ENCODE measurements at regions not wholly inside any gene's neighbourhood (a gene's known extent, or its start where the extent isn't known, plus 50 kb on each side); places are given as distances from the start of the nearest gene placed in this dataset.

DNA sequence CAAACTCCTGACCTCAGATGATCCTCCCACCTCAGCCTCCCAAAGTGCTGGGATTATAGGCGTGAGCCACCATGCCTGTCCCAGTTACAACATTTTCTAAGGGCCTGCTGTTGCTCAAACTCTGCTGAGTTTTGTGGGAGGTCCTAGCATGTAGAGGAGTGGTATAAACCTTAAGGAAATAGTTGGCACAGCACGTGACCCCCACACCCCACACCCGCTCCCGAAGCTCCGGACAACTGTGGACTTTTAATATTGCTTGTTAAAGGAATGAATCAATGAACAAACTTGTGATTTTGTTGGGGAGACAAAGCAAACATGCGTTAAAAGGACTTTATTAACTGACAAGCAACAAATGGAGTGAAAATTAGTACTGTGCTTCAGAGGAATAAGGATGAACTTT lies 137.8 kb upstream of the GATA6 start:
- intact Hi-C loops (cut with DNase I): no loop called here
- DNase-seq (ENCODE audit: low spot score): no peak

DNA sequence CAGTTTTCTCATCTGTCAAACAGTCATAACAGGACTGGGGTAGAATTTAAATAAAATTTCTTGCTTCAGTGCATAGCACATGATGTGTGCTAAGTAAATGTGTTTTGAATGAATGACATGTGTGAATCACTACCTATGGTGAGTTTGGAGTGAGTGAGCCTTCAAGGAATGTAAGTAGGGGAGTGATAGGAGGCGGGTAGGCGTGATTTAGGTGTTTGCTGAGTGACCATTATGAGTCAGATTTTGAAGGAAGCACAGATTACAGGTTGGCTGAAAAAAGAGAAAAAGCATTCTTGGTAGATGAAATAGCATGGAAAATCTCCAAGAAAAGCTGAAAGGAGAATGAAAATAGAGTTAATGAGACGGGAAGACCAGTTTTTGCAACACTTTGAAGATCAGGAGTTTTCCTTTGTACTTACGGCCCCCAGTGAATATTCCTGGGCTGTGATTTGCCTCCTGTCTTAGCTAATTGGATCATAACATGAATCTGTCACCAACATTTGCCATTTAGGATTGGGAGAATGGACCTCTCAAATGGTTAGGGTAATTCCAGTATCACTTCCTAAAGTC lies 136.9 kb upstream of the GATA6 start:
- intact Hi-C loops (cut with DNase I): no loop called here
- DNase-seq (ENCODE audit: low spot score): no peak

DNA sequence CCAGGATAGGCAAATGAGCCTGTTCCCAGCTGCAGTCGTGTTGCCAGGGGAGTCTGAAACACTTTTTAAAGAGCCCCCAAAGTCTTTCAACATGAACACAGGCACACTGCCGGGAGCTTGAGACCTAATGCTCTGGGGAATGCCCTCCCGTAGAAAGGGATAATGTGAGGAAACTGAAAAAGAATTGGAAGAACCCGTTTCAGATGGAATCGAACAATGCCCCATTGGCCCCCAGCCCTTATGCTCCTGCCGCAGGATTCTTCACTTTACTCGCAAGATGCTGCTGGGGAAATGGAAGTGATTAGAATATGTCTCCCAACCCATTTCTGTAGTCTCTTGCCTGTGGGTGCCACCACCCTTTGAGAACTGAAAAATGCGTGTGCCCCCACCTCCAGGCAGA lies 136.3 kb upstream of the GATA6 start:
- no peak for DNase-seq (ENCODE audit: low spot score)

DNA sequence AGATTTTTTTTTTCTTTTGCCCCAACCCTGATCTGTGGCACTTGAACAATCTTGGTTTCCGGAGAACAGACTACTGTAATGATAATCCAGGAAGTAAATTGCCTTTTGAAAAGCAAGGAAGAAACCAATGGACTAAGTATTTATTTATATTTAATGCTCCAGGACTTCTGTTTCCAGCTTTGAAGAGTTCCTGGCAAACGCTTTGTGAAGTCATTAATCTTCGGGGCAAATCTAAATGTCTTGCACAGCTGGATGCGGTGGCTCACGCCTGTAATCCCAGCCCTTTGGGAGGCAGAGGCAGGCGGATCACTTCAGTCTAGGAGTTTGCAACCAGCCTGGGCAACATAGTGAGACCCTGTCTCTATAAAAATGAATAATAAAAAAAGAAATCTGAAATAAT lies 135.1 kb upstream of the GATA6 start:
- intact Hi-C loops (cut with DNase I): no loop called here
- no peak for DNase-seq (ENCODE audit: low spot score)

More for the DNA sequence above, 136.3 kb upstream of the GATA6 start:
- intact Hi-C loops (cut with DNase I): no loop called here

DNA sequence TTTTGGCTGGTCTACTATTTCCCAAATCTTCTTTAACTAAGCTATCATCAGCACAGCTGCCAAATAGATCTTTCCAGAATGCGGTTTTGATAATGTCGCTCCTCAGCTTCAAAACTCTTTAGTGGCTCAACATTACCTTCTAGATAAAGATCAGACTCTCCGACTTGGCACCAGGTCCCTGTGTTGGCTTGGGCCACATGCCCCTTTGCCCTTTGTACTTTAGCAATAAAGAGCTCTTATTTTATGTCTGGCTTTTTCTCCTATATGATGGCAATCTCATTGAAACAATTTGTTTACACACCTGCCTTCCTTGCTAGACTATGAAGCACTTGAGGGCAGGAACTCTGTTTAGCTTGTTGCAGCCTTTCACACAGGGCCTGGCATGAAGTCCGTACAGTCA lies 128.9 kb upstream of the GATA6 start:
- DNase-seq (ENCODE audit: low spot score): no peak
- intact Hi-C loops (cut with DNase I): no loop called here

DNA sequence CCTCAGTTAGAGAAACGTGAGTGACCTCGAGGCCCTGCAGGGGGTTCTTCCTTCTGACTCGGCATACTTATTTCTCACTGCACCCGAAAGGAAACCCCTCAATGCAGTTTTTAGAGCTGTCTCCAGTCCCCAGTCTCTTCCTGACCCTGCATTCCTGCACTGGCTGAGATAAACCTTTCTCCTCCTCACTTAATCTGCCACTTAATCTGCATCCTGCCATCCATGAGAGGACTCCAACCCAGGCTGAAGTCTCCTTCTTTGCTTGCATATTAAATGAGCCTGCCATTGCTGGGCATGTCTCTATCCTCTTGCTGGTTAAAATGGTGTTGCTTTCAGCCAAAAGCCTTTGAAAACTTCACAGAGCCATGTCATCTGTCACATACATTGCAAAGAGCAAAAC lies 125.6 kb upstream of the GATA6 start:
- no peak for DNase-seq (ENCODE audit: low spot score)
- intact Hi-C loops (cut with DNase I): no loop called here

DNA sequence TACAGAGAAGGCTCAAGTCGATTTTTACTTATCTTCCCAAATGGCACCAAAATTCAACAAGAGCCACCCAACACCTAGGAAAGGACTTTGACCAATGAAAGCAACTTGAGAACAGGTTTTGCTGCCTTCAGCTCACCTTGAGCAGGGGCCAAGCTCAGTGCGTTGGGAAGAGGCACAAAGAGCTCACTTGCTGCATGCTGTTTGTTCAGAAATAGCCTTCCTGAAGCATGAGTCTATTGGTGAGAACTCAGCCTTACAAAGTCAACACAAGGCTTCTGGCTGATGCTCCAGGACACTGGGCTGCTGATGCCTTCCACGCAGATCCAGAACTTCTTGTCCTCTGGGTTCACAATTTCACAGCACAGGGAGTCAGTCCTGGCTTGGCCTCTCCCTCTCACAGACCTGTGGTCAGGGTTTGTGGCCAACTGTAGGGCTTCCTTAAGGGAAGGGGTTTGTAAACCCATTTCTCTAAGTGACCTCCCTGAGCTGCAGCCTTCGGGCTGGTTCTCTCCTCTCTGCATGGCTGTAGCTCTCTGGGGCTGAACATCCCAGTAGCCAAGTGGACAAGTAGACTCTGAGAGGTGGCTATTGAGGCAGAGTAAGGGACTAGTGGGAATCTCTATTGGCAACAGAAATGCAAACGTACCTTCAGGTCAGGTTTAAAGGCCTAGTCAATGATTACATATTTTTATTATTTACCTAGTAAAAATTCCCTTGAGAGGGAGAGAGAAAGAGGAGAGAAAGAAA lies 124.7 kb upstream of the GATA6 start:
- DNase-seq (ENCODE audit: low spot score): no peak
- intact Hi-C loops (cut with DNase I): no loop called here

DNA sequence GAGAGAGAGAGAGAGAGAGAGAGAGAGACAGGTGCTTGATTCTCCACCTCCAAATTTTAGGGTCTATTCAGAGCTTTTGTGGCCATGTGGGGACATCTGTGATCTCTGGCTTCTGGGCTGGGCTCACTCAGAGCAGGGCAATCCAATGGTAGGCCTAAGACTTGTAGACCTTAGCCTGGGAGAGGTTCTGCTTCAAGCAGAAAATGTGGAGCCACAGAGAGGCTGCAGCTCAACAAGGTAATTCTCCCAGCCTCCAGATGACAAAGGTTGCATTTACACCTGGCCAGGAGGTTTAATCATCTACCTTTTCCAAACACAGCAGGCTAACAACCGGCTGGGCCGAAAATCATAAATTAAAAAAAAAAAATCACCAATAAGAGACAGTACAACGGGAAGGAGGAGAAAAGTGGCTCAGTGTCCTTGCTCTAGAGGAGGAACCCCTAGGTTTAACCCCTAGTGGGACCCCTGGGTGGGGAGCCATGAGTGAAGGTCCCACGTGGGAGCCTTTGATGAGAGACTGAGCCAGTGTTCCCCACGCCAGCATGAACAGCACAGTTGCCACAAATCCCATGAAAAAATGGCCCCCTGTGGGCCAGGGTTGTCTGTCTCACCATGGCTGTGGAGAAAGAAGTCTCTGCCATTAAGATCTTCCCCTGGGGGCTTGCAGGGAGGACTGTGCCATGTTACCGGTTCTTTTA lies 124.0 kb upstream of the GATA6 start:
- intact Hi-C loops (cut with DNase I): no loop called here
- no peak for DNase-seq (ENCODE audit: low spot score)

DNA sequence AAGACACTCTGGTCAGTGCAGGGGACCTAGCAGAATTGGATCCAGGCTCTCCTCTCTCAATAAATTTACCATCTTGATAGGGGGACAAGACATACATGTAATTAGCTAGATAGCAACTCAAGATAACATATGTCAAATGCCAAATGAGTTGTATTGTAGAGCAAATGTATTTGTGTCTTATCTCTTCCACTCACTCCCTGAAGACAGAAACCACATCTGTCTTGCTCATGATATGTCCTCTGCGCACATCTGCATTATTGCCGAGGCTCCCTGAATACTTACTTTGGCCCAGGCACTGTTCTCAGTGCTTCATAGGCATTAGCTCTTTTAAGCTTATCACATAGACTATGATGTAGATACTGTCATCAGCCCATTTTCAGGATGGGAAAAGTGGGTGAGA lies 122.9 kb upstream of the GATA6 start:
- intact Hi-C loops (cut with DNase I): no loop called here
- no peak for DNase-seq (ENCODE audit: low spot score)

DNA sequence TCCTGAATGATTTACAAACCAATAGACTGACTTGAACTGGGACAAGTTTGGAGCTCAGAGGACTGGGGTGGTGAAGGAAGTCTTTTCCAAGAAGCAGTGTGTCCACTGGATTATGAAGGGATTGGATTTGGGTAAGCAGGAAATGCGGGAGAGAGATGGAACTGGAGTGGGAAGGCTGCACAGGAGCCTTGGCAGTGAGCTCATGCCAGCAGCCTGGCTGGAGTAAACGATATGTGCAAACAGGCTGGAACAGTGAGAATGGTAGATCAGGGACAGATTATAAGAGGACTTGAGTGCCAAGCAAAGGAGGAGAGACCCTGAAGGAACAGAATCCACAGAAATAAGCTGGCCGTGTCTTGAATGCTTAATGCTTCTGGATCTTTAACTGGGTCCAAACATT lies 121.9 kb upstream of the GATA6 start:
- intact Hi-C loops (cut with DNase I): no loop called here
- no peak for DNase-seq (ENCODE audit: low spot score)

DNA sequence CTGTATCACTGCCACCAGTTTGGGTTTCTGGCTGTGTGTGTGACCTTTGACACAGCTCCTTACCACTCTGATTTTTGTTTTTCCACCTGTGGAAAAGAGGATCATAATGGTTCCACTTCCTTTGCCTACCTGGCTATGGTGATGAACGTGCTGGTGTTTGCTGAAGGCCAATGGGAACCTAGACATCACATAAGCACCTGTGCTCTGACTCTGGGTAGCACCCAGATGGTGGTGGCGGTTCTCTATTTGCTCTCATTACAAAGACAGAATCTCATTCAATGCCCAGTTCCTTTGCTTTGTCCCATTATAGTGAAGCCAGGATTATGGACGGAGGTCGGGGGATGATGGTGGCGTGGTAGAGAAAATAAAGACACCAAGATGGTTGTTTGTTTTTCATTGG lies 121.2 kb upstream of the GATA6 start:
- intact Hi-C loops (cut with DNase I): no loop called here
- no peak for DNase-seq (ENCODE audit: low spot score)

DNA sequence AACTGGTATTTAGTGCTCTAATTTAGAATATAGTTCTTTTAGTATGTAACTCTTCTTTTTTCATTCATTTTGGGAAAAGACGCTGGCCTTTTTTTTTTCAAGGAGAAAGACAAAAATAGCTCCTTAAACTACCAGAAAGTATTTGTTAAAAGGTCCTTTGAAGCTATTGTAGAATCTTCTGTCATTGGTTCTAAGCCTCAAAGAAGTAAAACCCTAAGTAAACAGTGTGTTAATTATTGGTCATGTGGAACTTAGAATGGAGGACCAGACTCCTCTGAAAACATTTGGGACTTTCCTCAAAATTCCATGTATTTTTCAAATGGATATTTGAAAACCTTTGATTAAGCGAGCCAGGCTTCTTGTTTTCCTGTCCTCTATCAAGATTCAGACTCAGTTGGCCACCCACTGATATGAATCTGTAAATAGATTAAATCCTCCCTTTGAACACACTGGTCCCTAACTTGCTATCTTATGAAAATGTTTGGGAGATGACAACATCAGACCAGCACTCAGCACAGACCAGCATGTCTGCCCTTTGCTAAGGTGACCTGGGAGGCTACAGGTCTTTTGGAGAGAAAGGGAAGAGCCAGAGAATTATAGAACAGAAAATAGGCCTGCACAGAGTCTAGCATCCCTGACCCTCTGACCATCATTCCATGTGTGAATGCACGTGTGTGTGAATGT lies 120.3 kb upstream of the GATA6 start:
- intact Hi-C loops (cut with DNase I): no loop called here

DNA sequence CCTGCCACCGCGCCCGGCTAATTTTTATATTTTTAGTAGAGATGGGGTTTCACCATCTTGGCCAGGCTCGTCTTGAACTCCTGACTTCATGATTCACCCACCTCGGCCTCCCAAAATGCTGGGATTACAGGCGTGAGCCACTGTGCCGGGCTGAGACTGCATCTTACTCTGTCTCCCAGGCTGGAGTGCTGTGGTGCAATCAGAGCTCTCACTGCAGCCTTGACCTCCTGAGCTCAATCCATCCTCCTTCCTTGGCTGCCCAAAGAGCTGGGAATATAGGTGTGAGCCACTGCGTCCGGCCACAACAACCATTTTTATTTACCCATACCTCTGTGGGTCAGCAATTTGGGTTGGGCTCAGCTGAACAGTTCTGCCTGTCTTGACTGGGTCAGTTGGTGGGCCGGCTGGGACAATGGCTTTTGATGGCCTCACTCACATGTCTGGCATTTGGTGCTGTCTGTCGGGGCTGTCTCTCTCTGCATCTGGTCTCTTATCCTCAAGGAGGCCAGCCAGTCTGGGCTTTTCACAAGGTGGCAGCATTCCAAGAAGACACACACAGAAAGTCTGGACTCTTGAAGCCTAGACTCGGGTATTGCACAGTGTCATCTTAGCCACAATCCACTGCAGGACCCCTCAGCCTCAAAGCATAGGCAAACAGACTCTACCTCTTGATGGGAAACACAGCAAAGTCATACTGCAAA lies 116.8 kb upstream of the GATA6 start:
- no peak for DNase-seq (ENCODE audit: low spot score)
- intact Hi-C loops (cut with DNase I): no loop called here

More for the DNA sequence above, 120.3 kb upstream of the GATA6 start:
- DNase-seq (ENCODE audit: low spot score): no peak

DNA sequence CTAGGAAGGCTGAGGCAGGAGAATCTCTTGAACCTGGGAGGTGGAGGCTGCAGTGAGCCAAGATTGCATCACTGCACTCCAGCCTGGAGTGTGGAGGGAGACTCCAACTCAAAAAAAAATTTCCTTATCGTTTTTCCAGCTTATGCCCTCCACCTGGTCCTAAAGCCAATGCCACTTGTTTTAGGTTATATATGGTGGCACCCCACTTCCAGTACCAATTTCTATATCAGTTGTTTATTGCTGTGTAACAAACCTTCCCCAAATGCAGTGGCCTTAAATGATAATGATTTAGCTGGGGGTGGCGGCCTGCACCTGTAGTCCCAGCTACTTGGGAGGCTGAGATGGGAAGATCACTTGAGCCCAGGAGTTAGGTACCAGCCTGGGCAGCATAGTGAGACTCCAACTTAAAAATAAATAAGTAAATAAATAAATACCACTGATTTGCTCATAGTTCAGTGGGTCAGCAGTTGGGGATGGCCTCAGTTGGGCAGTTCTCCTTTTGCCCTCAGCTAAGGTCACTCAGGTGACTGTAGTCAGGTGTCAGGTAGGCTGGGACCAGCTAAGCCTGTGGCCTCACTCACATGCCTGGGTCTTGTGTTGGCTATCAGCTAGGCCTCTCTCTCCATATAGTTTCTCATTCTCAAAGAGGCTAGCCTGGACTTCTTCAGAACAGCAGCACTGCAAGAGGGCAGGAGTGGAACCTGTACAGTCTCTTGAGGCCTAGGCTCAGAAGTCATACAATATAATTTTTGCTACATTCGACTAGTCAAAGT lies 113.7 kb upstream of the GATA6 start:
- intact Hi-C loops (cut with DNase I): no loop called here
- no peak for DNase-seq (ENCODE audit: low spot score)

DNA sequence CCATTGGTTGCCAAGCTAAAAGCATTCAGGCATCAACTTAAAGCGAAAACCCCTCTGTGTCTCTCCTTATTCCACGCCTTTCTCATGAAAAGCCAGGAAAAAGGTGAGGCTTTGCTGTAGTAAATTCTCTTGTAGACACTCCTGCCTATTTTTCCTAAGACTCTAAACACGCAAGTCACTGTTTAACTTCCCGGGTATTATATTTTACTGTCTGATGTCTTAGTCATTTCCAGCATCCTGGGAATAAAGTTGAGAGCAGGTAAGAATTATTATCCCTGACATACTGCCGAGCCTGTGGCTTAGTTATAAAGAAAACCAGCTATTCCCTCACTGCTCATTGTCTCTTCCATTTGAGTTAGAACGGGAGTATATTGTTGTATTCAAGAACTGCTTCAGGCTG lies 112.4 kb upstream of the GATA6 start:
- no peak for DNase-seq (ENCODE audit: low spot score)
- intact Hi-C loops (cut with DNase I): no loop called here

DNA sequence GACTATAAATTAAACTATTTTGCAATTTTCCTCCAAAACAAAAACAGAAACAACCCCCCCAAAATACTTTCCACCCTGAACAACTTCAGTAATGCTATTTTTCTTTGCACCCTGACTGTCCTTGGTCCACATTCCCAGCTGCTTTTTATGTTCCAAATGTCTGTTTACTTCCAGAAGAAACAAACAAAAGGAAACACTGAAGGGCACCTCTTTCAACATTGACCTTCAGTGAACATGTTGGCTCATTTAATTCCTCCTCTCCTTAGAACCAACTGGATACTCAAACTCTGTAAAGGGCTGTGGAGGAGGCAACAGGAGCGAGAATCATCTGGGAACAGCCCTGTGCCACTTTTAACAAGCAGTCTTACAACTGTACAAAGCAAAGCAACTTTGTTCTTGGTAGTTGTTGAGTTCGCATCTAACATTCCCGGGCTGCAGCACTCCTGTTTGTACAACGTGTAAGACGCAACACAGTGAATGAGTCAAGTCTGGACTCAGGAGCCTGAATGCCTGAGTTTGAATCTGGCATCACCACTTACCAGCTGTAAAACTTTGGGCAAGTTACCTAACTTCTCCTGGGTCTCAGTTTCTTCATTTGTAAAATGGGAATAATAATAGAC lies 111.4 kb upstream of the GATA6 start:
- DNase-seq (ENCODE audit: low spot score): no peak
- intact Hi-C loops (cut with DNase I): no loop called here

DNA sequence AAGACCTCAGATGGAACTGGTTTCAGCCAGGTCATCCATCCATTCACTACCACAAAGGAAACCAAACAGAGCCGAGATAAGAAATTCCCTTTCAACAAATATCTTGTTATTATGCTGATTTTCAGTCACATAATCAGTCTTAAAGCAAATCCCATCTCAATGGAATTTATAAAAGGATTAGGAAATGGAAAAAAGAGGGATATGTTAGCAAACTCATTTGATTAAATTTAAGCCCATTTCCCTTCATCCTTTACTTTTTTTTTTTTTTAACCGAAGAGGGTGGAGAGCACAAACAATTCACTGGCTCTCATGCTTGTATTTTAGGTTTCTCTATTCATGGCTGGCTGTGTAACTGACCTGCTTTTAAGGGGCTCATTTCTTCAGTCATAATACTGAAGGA lies 109.0 kb upstream of the GATA6 start:
- intact Hi-C loops (cut with DNase I): no loop called here
- DNase-seq (ENCODE audit: low spot score): no peak

DNA sequence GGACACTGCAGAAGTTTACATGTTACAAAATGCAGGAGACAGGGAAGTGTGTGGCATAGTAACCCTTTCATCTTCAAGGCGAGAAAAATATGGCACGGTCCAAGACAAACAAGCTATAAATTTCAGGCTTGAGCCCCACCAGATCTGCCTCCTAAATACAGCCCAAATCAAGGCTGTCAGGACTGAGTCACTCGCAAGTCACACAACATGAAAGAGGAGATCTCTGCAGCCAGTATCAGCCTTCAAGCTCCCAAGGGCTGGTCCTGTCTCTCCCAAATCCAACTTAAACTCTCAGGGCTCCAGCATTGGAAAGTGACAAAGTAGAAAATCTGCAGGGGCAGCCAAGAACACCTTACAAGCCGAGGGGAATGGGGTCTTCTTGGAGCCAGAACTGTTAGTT lies 106.3 kb upstream of the GATA6 start:
- intact Hi-C loops (cut with DNase I): no loop called here
- DNase-seq (ENCODE audit: low spot score): no peak

DNA sequence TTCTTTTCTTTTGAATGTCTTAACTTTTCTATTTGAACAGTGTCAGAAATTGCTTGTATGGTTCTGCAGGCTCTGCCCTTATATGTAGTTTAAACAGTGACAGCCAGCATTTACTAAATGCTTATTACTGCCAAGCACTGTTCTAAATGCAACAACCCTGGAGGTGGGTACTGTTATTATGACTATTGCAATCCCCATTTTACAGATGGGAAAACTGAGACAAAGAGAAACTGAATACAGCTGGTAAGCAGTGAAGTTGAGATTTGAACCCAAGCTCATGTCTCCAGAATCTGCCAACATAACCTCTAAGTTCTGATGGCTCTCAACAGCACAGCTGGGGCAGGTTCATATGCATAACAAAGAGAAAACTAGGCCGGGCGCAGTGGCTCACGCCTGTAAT lies 105.7 kb upstream of the GATA6 start:
- intact Hi-C loops (cut with DNase I): no loop called here

More for the DNA sequence above, 105.7 kb upstream of the GATA6 start:
- no peak for DNase-seq (ENCODE audit: low spot score)

Data from cardiac septum (tissue), 1 donor.